A549 (cell line): ENCODE measurements at regions not wholly inside any gene's neighbourhood (a gene's known extent, or its start where the extent isn't known, plus 50 kb on each side); places are given as distances from the start of the nearest gene placed in this dataset.

Experiments
- BHLHE40 ChIP-seq: IDR thresholded peaks from 2 replicates; pipeline ENCODE4 v1.6.1; 2012; ENCODE audit warnings: low read depth, low read length, inconsistent platforms
- CEBPB ChIP-seq, 2 experiments: fragments of >200 bp in 1 of 2; sonication (Bioruptor Twin) in 1 of 2; formaldehyde crosslinking in 1 of 2; IDR thresholded peaks; 2 replicates each; pipeline ENCODE4 v1.6.1; 2012 to 2016
- CTCF ChIP-seq: fragments of >200 bp; sonication (Bioruptor Twin); formaldehyde crosslinking; IDR thresholded peaks from 3 replicates; pipeline ENCODE4 v1.5.1; 2016
- GATA3 ChIP-seq: IDR thresholded peaks from 2 replicates; pipeline ENCODE4 v1.6.1; 2012; ENCODE audit warnings: borderline replicate concordance
- HOXB13 ChIP-seq: fragments of 250-450 bp; sonication (Bioruptor Pico); IDR thresholded peaks from 2 replicates; pipeline ENCODE4 v1.5.0; 2020; ENCODE audit warnings: low read depth, mild to moderate bottlenecking, moderate library complexity
- POLR2A ChIP-seq: IDR thresholded peaks from 2 replicates; pipeline ENCODE4 v1.6.1; 2012; ENCODE audit warnings: mild to moderate bottlenecking, low read length
- RAD21 ChIP-seq, 2 experiments: fragments of >200 bp in 1 of 2; sonication (Bioruptor Twin) in 1 of 2; formaldehyde crosslinking in 1 of 2; IDR thresholded peaks in 1 of 2; conservative IDR thresholded peaks in 1 of 2; 2 replicates in 1 of 2; 3 replicates in 1 of 2; pipeline ENCODE4 v1.6.1; 2012 to 2018; ENCODE audit warnings: inconsistent platforms in 1 of 2
- REST ChIP-seq: fragments of 200-600 bp; sonication (generic); IDR thresholded peaks from 2 replicates; pipeline ENCODE4 v1.6.1; 2016; ENCODE audit warnings: antibody characterized with exemption, mild to moderate bottlenecking, moderate library complexity
- SMC3 ChIP-seq: fragments of >200 bp; sonication (Bioruptor Twin); formaldehyde crosslinking; IDR thresholded peaks from 3 replicates; pipeline ENCODE4 v1.6.1; 2018; ENCODE audit warnings: inconsistent platforms
- ZFP36 ChIP-seq: fragments of 450-650 bp; IDR thresholded peaks from 2 replicates; pipeline ENCODE4 v1.6.1; 2014; ENCODE audit warnings: borderline replicate concordance; ENCODE audit not compliant: partially characterized antibody

GRCh38 chr2:236823963-236824362, 254.3 kb downstream of the ACKR3 start:
- TF ChIP-seq BHLHE40, result no peak
- no peak for TF ChIP-seq REST
- no peak for TF ChIP-seq CTCF
- TF ChIP-seq HOXB13 (CRISPR knock-in tag), result no peak
- no peak for TF ChIP-seq GATA3
- no peak for TF ChIP-seq CEBPB (IDR thresholded peaks at IDR 0.05)
- TF ChIP-seq ZFP36, result no peak
- TF ChIP-seq POLR2A, result no peak
- no peak for TF ChIP-seq RAD21 (conservative IDR thresholded peaks at IDR 0.05 in 1 of 2, IDR thresholded peaks at IDR 0.05 in 1 of 2)
- no peak for TF ChIP-seq SMC3
